Endothelial cell of umbilical vein (primary cell): ENCODE measurements at regions not wholly inside any gene's neighbourhood (a gene's known extent, or its start where the extent isn't known, plus 50 kb on each side); places are given as distances from the start of the nearest gene placed in this dataset.

Experiments used
- BruUV-seq: library from RNA; stranded (reverse); fragments of 400-500 nt; replicated peaks from 2 replicates; lab custom pipeline; 2021; lab: Mats Ljungman, UMichigan
- CTCF ChIA-PET: fragments of 300-600, 350-600 bp; sonication (Branson Sonifier 250); formaldehyde crosslinking; loops from one replicate; lab custom pipeline; 2021; ENCODE audit warnings: antibody characterized with exemption, inconsistent platforms; lab: Charles Lee
- POLR2A ChIA-PET: fragments of 300-600, 350-600 bp; sonication (Branson Sonifier 250); formaldehyde crosslinking; loops from one replicate; lab custom pipeline; 2021; ENCODE audit warnings: antibody characterized with exemption, inconsistent platforms; lab: Charles Lee
- DNase-seq: peaks from one replicate; pipeline ENCODE4 v3.0.0-alpha.2; 2011; ENCODE audit warnings: low read depth, low spot score
- FAIRE-seq: peaks from 2 replicates; lab custom pipeline; 2011; peaks lifted over from hg19 to GRCh38; lab: Jason Lieb, UNC
- H2AFZ ChIP-seq: 2 replicates; pipeline ENCODE4 v1.6.0; 2012; ENCODE audit warnings: low read depth, low read length, control low read depth, inconsistent platforms
- H3K27ac ChIP-seq: 2 replicates; pipeline ENCODE4 v1.5.1; 2011; ENCODE audit warnings: low read depth, mild to moderate bottlenecking, control low read depth, low read length, moderate library complexity; ENCODE audit not compliant: insufficient read depth
- H3K27me3 ChIP-seq, 2 experiments: 2 replicates each; pipeline versions ENCODE4 v1.6.0 to v1.6.1; 2011; ENCODE audit warnings: low read length in 2 of 2, mixed read lengths in 1 of 2; ENCODE audit not compliant: control insufficient read depth in 2 of 2, insufficient read depth in 2 of 2
- H3K36me3 ChIP-seq, 2 experiments: 2 replicates in 1 of 2; 3 replicates in 1 of 2; pipeline ENCODE4 v1.5.1; 2011; ENCODE audit warnings: low read length in 2 of 2, mild to moderate bottlenecking in 1 of 2, moderate library complexity in 1 of 2; ENCODE audit not compliant: control insufficient read depth in 2 of 2, insufficient read depth in 2 of 2; ENCODE audit errors: extremely low read depth in 1 of 2
- H3K4me1 ChIP-seq: 3 replicates; pipeline ENCODE4 v1.5.1; 2011; ENCODE audit warnings: mild to moderate bottlenecking, low read length; ENCODE audit not compliant: control insufficient read depth, insufficient read depth; ENCODE audit errors: extremely low read depth
- H3K4me2 ChIP-seq: 2 replicates; pipeline ENCODE4 v1.6.1; 2011; ENCODE audit warnings: low read length, control low read depth, mixed read lengths; ENCODE audit not compliant: insufficient read depth
- H3K4me3 ChIP-seq, 3 experiments: fragments of 200-600 bp in 1 of 3; sonication (generic), shearing (Covaris generic) in 1 of 3; replicated peaks in 1 of 3; 2 replicates each; pipeline ENCODE4 v1.5.1; 2011 to 2016; ENCODE audit warnings: control low read depth in 3 of 3, low read length in 3 of 3, mild to moderate bottlenecking in 2 of 3, inconsistent platforms in 1 of 3, low read depth in 1 of 3, moderate library complexity in 1 of 3; ENCODE audit not compliant: insufficient read depth in 1 of 3
- H3K79me2 ChIP-seq: 2 replicates; pipeline ENCODE4 v1.6.0; 2012; ENCODE audit warnings: low read length, inconsistent platforms; ENCODE audit not compliant: control insufficient read depth, insufficient read depth
- H3K9ac ChIP-seq: replicated peaks from 2 replicates; pipeline ENCODE3; 2011; ENCODE audit warnings: low read length, control low read depth; ENCODE audit not compliant: insufficient read depth; ENCODE audit errors: extremely low read depth
- H3K9me1 ChIP-seq: replicated peaks from 3 replicates; pipeline ENCODE4 v1.6.0; 2011; ENCODE audit warnings: mild to moderate bottlenecking, low read length; ENCODE audit not compliant: control insufficient read depth, insufficient read depth; ENCODE audit errors: extremely low read depth
- H3K9me3 ChIP-seq: replicated peaks from 2 replicates; pipeline ENCODE4 v1.5.1; 2012; ENCODE audit warnings: low read length, inconsistent platforms; ENCODE audit not compliant: control insufficient read depth, insufficient read depth
- H4K20me1 ChIP-seq: replicated peaks from 2 replicates; pipeline ENCODE3; 2011; ENCODE audit warnings: mild to moderate bottlenecking, low read length; ENCODE audit not compliant: control insufficient read depth, insufficient read depth; ENCODE audit errors: extremely low read depth
- EZH2 ChIP-seq: IDR thresholded peaks from 2 replicates; pipeline ENCODE4 v1.6.1; 2012; ENCODE audit warnings: borderline replicate concordance, low read depth, mild to moderate bottlenecking, moderate library complexity, low read length, inconsistent platforms; ENCODE audit not compliant: severe bottlenecking
- FOS ChIP-seq: IDR thresholded peaks from 2 replicates; pipeline ENCODE4 v1.6.1; 2011; ENCODE audit warnings: mild to moderate bottlenecking, low read length, moderate library complexity, borderline replicate concordance; ENCODE audit not compliant: insufficient read depth
- GATA2 ChIP-seq: IDR thresholded peaks from 2 replicates; pipeline ENCODE4 v1.7.0; 2011; ENCODE audit warnings: low read depth, mild to moderate bottlenecking, moderate library complexity, mixed read lengths, low read length; ENCODE audit not compliant: insufficient read length, insufficient read depth
- JUN ChIP-seq: IDR thresholded peaks from 2 replicates; pipeline ENCODE4 v1.6.1; 2011; ENCODE audit warnings: borderline replicate concordance, low read depth; ENCODE audit not compliant: insufficient read length, insufficient read depth
- MYC ChIP-seq: IDR thresholded peaks from one replicate; pipeline ENCODE4 v1.6.1; 2011; ENCODE audit warnings: mild to moderate bottlenecking, low read depth, low read length
- POLR2A ChIP-seq: IDR thresholded peaks from 2 replicates; pipeline ENCODE4 v1.6.1; 2012; ENCODE audit warnings: low read depth, mild to moderate bottlenecking, control low read depth, low read length
- POLR2AphosphoS5 ChIP-seq: IDR thresholded peaks from 2 replicates; pipeline ENCODE4 v1.6.1; 2012; ENCODE audit warnings: low read depth, mild to moderate bottlenecking, control low read depth, low read length, moderate library complexity; ENCODE audit not compliant: insufficient read depth
- dilution Hi-C: fragments of 300-500 bp; cut with MboI; formaldehyde crosslinking; loops from one replicate; pipeline ENCODE4 v1.15.0; 2019; ENCODE audit warnings: low sequenced_read_pairs; ENCODE audit not compliant: extremely low pct_ligation_motif_present
- intact Hi-C: fragments of 100-400 bp; cut with micrococcal nuclease; formaldehyde crosslinking; loops from one replicate; pipeline ENCODE4 v1.10.0; 2022
- TF ChIP-seq, protein P1 (sequence below), 2 donors: IDR thresholded peaks; 1 replicate in 1 of 2; 2 replicates in 1 of 2; pipeline ENCODE4 v1.5.1; 2011; ENCODE audit warnings: low read length in 2 of 2, mild to moderate bottlenecking in 2 of 2, moderate library complexity in 2 of 2, control low read depth in 1 of 2, inconsistent platforms in 1 of 2, low read depth in 1 of 2; ENCODE audit not compliant: insufficient read depth in 1 of 2; ENCODE audit errors: extremely low read depth in 1 of 2
- TF ChIP-seq, protein P2 (sequence below): IDR thresholded peaks from 2 replicates; pipeline ENCODE4 v1.6.1; 2011; ENCODE audit not compliant: insufficient read depth, insufficient read length

DNA sequence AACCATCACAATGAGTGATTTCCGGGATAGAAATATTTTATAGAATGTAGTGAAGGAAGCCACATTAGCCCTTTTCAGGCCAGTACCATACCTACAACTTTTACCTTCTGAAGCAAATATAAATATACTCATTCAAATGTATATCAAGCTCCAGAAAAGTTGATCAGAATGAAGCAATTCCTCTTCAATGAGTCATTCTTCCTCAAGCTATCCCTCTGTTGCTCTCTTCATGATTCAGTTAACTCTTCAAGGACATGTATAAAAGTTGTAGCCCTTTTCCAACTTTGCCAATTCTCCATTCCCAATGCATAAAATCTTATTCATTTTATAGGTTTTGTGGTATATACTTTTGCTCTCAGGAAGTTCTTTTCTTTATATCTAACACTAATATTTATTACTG, 242.1 kb upstream of the RGPD4 start:
- CTCF ChIA-PET = no interaction called here
- FAIRE-seq (no peak), DNase-seq (no peak)
- H3K4me3 ChIP-seq = no peak overlapping the region
- intact Hi-C loops (no loop called here), dilution Hi-C loops (no loop called here)
- H2AFZ ChIP-seq = no peak overlapping the region
- H3K27me3 ChIP-seq = no peaks in the 10 kb centered on the region
- no peak for TF ChIP-seq JUN
- TF ChIP-seq POLR2A = no peak
- TF ChIP-seq GATA2 = no peak
- TF ChIP-seq, protein P1, sequence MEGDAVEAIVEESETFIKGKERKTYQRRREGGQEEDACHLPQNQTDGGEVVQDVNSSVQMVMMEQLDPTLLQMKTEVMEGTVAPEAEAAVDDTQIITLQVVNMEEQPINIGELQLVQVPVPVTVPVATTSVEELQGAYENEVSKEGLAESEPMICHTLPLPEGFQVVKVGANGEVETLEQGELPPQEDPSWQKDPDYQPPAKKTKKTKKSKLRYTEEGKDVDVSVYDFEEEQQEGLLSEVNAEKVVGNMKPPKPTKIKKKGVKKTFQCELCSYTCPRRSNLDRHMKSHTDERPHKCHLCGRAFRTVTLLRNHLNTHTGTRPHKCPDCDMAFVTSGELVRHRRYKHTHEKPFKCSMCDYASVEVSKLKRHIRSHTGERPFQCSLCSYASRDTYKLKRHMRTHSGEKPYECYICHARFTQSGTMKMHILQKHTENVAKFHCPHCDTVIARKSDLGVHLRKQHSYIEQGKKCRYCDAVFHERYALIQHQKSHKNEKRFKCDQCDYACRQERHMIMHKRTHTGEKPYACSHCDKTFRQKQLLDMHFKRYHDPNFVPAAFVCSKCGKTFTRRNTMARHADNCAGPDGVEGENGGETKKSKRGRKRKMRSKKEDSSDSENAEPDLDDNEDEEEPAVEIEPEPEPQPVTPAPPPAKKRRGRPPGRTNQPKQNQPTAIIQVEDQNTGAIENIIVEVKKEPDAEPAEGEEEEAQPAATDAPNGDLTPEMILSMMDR (IDR thresholded peaks at IDR 0.05; ENCODE audit: extremely low read depth in 1 of 2, insufficient read depth in 1 of 2, low read depth in 1 of 2, low read length in 2 of 2) = no peak
- TF ChIP-seq EZH2 = no peak
- TF ChIP-seq POLR2AphosphoS5 = no peak
- no peak for TF ChIP-seq MYC
- no peak for TF ChIP-seq FOS
- TF ChIP-seq, protein P2, sequence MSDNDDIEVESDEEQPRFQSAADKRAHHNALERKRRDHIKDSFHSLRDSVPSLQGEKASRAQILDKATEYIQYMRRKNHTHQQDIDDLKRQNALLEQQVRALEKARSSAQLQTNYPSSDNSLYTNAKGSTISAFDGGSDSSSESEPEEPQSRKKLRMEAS = no peak
- H3K27ac ChIP-seq = no peak overlapping the region
- H3K4me2 ChIP-seq = no peak overlapping the region
- H3K36me3 ChIP-seq = no peaks in the 10 kb centered on the region
- H3K9me3 ChIP-seq = peaks cover 2% of the 10 kb centered on the region
- POLR2A ChIA-PET = no interaction called here
- H3K4me1 ChIP-seq = no peaks in the 10 kb centered on the region
- BruUV-seq = no TSS peak
- H4K20me1 ChIP-seq = no peaks in the 10 kb centered on the region
- H3K9ac ChIP-seq = no peak overlapping the region
- H3K9me1 ChIP-seq = no peaks in the 10 kb centered on the region
- no peaks in the 10 kb centered on the region for H3K79me2 ChIP-seq
